C4-2B (cell line): ENCODE measurements at regions not wholly inside any gene's neighbourhood (a gene's known extent, or its start where the extent isn't known, plus 50 kb on each side); places are given as distances from the start of the nearest gene placed in this dataset.

Experiments used
- CTCF ChIP-seq: fragments of 450-650 bp; conservative IDR thresholded peaks from 2 replicates; pipeline ENCODE4 v1.5.1; 2017; ENCODE audit warnings: mild to moderate bottlenecking
- ZFX ChIP-seq: fragments of 450-650 bp; IDR thresholded peaks from 2 replicates; pipeline ENCODE4 v1.6.1; 2017

GRCh38 chr10:53543410-53543809 lies 770.8 kb upstream of the MBL2 start:
- no peak for TF ChIP-seq ZFX
- TF ChIP-seq CTCF, result no peak
